ENCODE measurements at regions not wholly inside any gene's neighbourhood (a gene's known extent, or its start where the extent isn't known, plus 50 kb on each side); places are given as distances from the start of the nearest gene placed in this dataset.

GRCh38 chr19:31604493-31605040 lies 255.3 kb upstream of the TSHZ3 start:
- no peaks in the 10 kb centered on the region for H3K4me1 Mint-ChIP-seq (ENCODE audit: low read depth in 2 of 2)

GRCh38 chr19:31610018-31610417 lies 260.8 kb upstream of the TSHZ3 start:
- Mint-ChIP-seq H3K36me3 (no peaks in the 10 kb centered on the region), H3K27ac (no peak overlapping the region), H3K4me3 (no peak overlapping the region), H3K27me3 (peaks cover 14 to 20% of the 10 kb centered on the region in 2 donors), H3K4me1 (ENCODE audit: low read depth in 2 of 2) (no peaks in the 10 kb centered on the region), H3K9me3 (no peaks in the 10 kb centered on the region)
- ATAC-seq: no peak
- DNase-seq (ENCODE audit: low spot score): no peak

More at GRCh38 chr19:31604493-31605040, 255.3 kb upstream of the TSHZ3 start:
- no peak for ATAC-seq
- peaks cover 5 to 10% of the 10 kb centered on the region in 2 donors for H3K27me3 Mint-ChIP-seq
- H3K36me3 Mint-ChIP-seq: no peaks in the 10 kb centered on the region
- H3K27ac Mint-ChIP-seq: no peak overlapping the region
- no peaks in the 10 kb centered on the region for H3K9me3 Mint-ChIP-seq
- DNase-seq (ENCODE audit: low spot score): no peak
- H3K4me3 Mint-ChIP-seq: no peak overlapping the region

GRCh38 chr19:31611046-31611877 lies 262.0 kb upstream of the TSHZ3 start:
- ATAC-seq: no peak
- no peaks in the 10 kb centered on the region for H3K4me1 Mint-ChIP-seq (ENCODE audit: low read depth in 2 of 2)
- H3K9me3 Mint-ChIP-seq: no peaks in the 10 kb centered on the region
- no peaks in the 10 kb centered on the region for H3K36me3 Mint-ChIP-seq
- no peak overlapping the region for H3K4me3 Mint-ChIP-seq
- H3K27me3 Mint-ChIP-seq: peaks cover 10 to 15% of the 10 kb centered on the region in 2 donors
- DNase-seq (ENCODE audit: low spot score): no peak
- H3K27ac Mint-ChIP-seq: no peak overlapping the region

GRCh38 chr19:31612873-31613272 lies 263.6 kb upstream of the TSHZ3 start:
- H3K27me3 Mint-ChIP-seq: peaks cover 10 to 15% of the 10 kb centered on the region in 2 donors
- H3K4me3 Mint-ChIP-seq: no peak overlapping the region
- H3K36me3 Mint-ChIP-seq: no peaks in the 10 kb centered on the region
- no peak for DNase-seq (ENCODE audit: low spot score)
- no peak for ATAC-seq
- no peak overlapping the region for H3K27ac Mint-ChIP-seq
- no peaks in the 10 kb centered on the region for H3K9me3 Mint-ChIP-seq
- H3K4me1 Mint-ChIP-seq (ENCODE audit: low read depth in 2 of 2): no peaks in the 10 kb centered on the region

- no peaks in the 10 kb centered on the region for H3K4me1 Mint-ChIP-seq (ENCODE audit: low read depth in 2 of 2)
- ATAC-seq (peak in 1 of 2 donors; percentile 33), DNase-seq (ENCODE audit: low spot score) (no peak)
- no peaks in the 10 kb centered on the region for H3K9me3 Mint-ChIP-seq
- no peak overlapping the region for H3K27ac Mint-ChIP-seq
- H3K27me3 Mint-ChIP-seq: peaks cover 8 to 15% of the 10 kb centered on the region in 2 donors
- H3K4me3 Mint-ChIP-seq: no peak overlapping the region
- H3K36me3 Mint-ChIP-seq: no peaks in the 10 kb centered on the region
Measured at GRCh38 chr19:31613683-31614219, 264.5 kb upstream of the TSHZ3 start.

GRCh38 chr19:31616031-31616430 lies 266.8 kb upstream of the TSHZ3 start:
- DNase-seq (ENCODE audit: low spot score) (no peak), ATAC-seq (no peak)
- Mint-ChIP-seq H3K4me3 (no peak overlapping the region), H3K4me1 (ENCODE audit: low read depth in 2 of 2) (no peaks in the 10 kb centered on the region), H3K36me3 (no peaks in the 10 kb centered on the region), H3K9me3 (no peaks in the 10 kb centered on the region), H3K27ac (no peak overlapping the region), H3K27me3 (peaks cover 8 to 11% of the 10 kb centered on the region in 2 donors)

GRCh38 chr19:31617010-31617585 lies 267.9 kb upstream of the TSHZ3 start:
- Mint-ChIP-seq H3K4me3 (no peak overlapping the region), H3K9me3 (no peaks in the 10 kb centered on the region), H3K36me3 (no peaks in the 10 kb centered on the region), H3K4me1 (ENCODE audit: low read depth in 2 of 2) (no peaks in the 10 kb centered on the region), H3K27me3 (no peaks in the 10 kb centered on the region), H3K27ac (no peak overlapping the region)
- DNase-seq (ENCODE audit: low spot score) (no peak), ATAC-seq (no peak)

GRCh38 chr19:31625056-31625455 lies 275.8 kb upstream of the TSHZ3 start:
- H3K9me3 Mint-ChIP-seq: no peaks in the 10 kb centered on the region
- H3K4me1 Mint-ChIP-seq (ENCODE audit: low read depth in 2 of 2): no peaks in the 10 kb centered on the region
- ATAC-seq: no peak

GRCh38 chr19:31625575-31625974 lies 276.3 kb upstream of the TSHZ3 start:
- Mint-ChIP-seq H3K9me3 (no peaks in the 10 kb centered on the region), H3K36me3 (no peaks in the 10 kb centered on the region), H3K4me3 (no peak overlapping the region), H3K27ac (no peak overlapping the region), H3K27me3 (peaks cover 4 to 22% of the 10 kb centered on the region in 2 donors), H3K4me1 (ENCODE audit: low read depth in 2 of 2) (no peaks in the 10 kb centered on the region)
- ATAC-seq (no peak), DNase-seq (ENCODE audit: low spot score) (no peak)

More at GRCh38 chr19:31625056-31625455, 275.8 kb upstream of the TSHZ3 start:
- Mint-ChIP-seq H3K27ac (no peak overlapping the region), H3K4me3 (no peak overlapping the region), H3K36me3 (no peaks in the 10 kb centered on the region), H3K27me3 (peaks cover 4 to 22% of the 10 kb centered on the region in 2 donors)
- no peak for DNase-seq (ENCODE audit: low spot score)

GRCh38 chr19:31626941-31627340 lies 277.7 kb upstream of the TSHZ3 start:
- Mint-ChIP-seq H3K4me1 (ENCODE audit: low read depth in 2 of 2) (no peaks in the 10 kb centered on the region), H3K36me3 (no peaks in the 10 kb centered on the region), H3K9me3 (no peaks in the 10 kb centered on the region), H3K27ac (no peak overlapping the region), H3K27me3 (peaks cover 4 to 22% of the 10 kb centered on the region in 2 donors), H3K4me3 (no peak overlapping the region)
- DNase-seq (ENCODE audit: low spot score): no peak
- no peak for ATAC-seq

GRCh38 chr19:31627620-31628365 lies 278.6 kb upstream of the TSHZ3 start:
- ATAC-seq (no peak), DNase-seq (ENCODE audit: low spot score) (no peak)
- Mint-ChIP-seq H3K36me3 (no peaks in the 10 kb centered on the region), H3K27me3 (peaks cover 4 to 22% of the 10 kb centered on the region in 2 donors), H3K4me3 (no peak overlapping the region), H3K27ac (no peak overlapping the region), H3K9me3 (no peaks in the 10 kb centered on the region), H3K4me1 (ENCODE audit: low read depth in 2 of 2) (no peaks in the 10 kb centered on the region)

- no peaks in the 10 kb centered on the region for H3K36me3 Mint-ChIP-seq
- no peak overlapping the region for H3K27ac Mint-ChIP-seq
- DNase-seq (ENCODE audit: low spot score) (no peak), ATAC-seq (no peak)
- H3K9me3 Mint-ChIP-seq: no peaks in the 10 kb centered on the region
- no peaks in the 10 kb centered on the region for H3K4me1 Mint-ChIP-seq (ENCODE audit: low read depth in 2 of 2)
- peaks cover 4 to 15% of the 10 kb centered on the region in 2 donors for H3K27me3 Mint-ChIP-seq
- no peak overlapping the region for H3K4me3 Mint-ChIP-seq
Measured at GRCh38 chr19:31629579-31630363, 280.5 kb upstream of the TSHZ3 start.

- ATAC-seq: peak; percentile 25 to 55
- peaks cover 6 to 8% of the 10 kb centered on the region in 2 donors for H3K27me3 Mint-ChIP-seq
- H3K27ac Mint-ChIP-seq: no peak overlapping the region
- H3K36me3 Mint-ChIP-seq: no peaks in the 10 kb centered on the region
- no peaks in the 10 kb centered on the region for H3K4me1 Mint-ChIP-seq (ENCODE audit: low read depth in 2 of 2)
- no peak overlapping the region for H3K4me3 Mint-ChIP-seq
- no peak for DNase-seq (ENCODE audit: low spot score)
- H3K9me3 Mint-ChIP-seq: no peaks in the 10 kb centered on the region
Measured at GRCh38 chr19:31633014-31633413, 283.8 kb upstream of the TSHZ3 start.

All from natural killer cell treated with Interleukin-12 subunit alpha and Interleukin-12 subunit beta and Interleukin-15 and Interleukin-18, amount 100 ng/mL, for 72 hours (primary cell).